ENCODE measurements at regions not wholly inside any gene's neighbourhood (a gene's known extent, or its start where the extent isn't known, plus 50 kb on each side); places are given as distances from the start of the nearest gene placed in this dataset.

DNA sequence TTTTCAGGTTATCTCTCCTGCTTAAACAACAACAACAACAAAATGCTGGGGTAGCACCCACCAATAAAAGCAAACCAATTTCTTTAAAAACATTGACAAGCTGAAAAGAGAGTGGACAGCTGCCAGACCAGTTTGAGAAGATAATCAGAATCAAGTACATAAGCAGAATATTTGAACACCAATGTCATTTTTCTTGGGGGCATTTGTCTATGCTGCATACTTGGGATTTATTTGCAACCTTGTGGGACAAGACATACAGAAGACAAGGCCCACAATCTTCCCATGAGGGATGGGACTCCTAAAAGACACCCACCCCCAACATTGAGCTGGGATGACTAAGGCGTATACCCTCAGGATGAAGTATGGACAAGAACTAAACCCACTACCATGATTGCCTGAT lies 62.2 kb upstream of the NXPH2 start:
- Histone ChIP-seq H3K4me1 (ENCODE audit: insufficient read depth) (no peaks in the 10 kb centered on the region), H3K27me3 (no peaks in the 10 kb centered on the region), H3K27ac (no peak overlapping the region), H3K9me3 (no peaks in the 10 kb centered on the region), H3K4me3 (no peak overlapping the region), H3K36me3 (no peaks in the 10 kb centered on the region)
- no peak for TF ChIP-seq POLR2A (IDR thresholded peaks at IDR 0.05)
- TF ChIP-seq, protein P1, sequence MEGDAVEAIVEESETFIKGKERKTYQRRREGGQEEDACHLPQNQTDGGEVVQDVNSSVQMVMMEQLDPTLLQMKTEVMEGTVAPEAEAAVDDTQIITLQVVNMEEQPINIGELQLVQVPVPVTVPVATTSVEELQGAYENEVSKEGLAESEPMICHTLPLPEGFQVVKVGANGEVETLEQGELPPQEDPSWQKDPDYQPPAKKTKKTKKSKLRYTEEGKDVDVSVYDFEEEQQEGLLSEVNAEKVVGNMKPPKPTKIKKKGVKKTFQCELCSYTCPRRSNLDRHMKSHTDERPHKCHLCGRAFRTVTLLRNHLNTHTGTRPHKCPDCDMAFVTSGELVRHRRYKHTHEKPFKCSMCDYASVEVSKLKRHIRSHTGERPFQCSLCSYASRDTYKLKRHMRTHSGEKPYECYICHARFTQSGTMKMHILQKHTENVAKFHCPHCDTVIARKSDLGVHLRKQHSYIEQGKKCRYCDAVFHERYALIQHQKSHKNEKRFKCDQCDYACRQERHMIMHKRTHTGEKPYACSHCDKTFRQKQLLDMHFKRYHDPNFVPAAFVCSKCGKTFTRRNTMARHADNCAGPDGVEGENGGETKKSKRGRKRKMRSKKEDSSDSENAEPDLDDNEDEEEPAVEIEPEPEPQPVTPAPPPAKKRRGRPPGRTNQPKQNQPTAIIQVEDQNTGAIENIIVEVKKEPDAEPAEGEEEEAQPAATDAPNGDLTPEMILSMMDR (IDR thresholded peaks at IDR 0.05): no peak
- TF ChIP-seq EP300 (IDR thresholded peaks at IDR 0.05): no peak
- WGBS, 3 donors: 89 to 100% (median 98%) methylated on average over 1 of the region's 1 CpG
- no peak for DNase-seq
- intact Hi-C loops (cut with DNase I): no loop called here

DNA sequence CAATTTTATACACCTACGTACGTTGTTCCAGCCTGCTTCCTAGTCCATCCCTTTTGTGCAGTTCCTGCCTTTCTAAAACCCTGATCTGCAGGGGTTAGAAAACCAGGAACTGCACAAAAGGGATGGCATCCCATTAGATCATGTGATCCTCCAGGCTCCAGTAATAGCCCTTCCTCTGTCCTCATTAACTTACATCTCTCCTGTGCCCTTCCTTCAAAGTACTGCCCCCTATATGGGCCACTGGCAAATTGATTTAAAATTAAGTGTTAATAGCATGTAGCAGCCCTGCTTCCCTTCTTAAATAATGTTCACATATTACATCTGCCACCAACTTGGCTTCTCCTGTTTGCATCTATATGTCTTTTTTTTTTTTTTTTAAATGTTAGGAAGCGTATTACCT lies 61.3 kb upstream of the NXPH2 start:
- Histone ChIP-seq H3K4me3 (no peak overlapping the region), H3K9me3 (no peaks in the 10 kb centered on the region), H3K36me3 (no peaks in the 10 kb centered on the region), H3K4me1 (ENCODE audit: insufficient read depth) (no peaks in the 10 kb centered on the region), H3K27me3 (no peaks in the 10 kb centered on the region), H3K27ac (no peak overlapping the region)
- TF ChIP-seq, protein P1 (IDR thresholded peaks at IDR 0.05): no peak
- TF ChIP-seq EP300 (IDR thresholded peaks at IDR 0.05) (no peak), POLR2A (IDR thresholded peaks at IDR 0.05) (no peak)
- intact Hi-C loops (cut with DNase I): no loop called here
- WGBS, 3 donors: 77 to 82% (median 78%) methylated on average over 3 of the region's 3 CpGs
- no peak for DNase-seq

DNA sequence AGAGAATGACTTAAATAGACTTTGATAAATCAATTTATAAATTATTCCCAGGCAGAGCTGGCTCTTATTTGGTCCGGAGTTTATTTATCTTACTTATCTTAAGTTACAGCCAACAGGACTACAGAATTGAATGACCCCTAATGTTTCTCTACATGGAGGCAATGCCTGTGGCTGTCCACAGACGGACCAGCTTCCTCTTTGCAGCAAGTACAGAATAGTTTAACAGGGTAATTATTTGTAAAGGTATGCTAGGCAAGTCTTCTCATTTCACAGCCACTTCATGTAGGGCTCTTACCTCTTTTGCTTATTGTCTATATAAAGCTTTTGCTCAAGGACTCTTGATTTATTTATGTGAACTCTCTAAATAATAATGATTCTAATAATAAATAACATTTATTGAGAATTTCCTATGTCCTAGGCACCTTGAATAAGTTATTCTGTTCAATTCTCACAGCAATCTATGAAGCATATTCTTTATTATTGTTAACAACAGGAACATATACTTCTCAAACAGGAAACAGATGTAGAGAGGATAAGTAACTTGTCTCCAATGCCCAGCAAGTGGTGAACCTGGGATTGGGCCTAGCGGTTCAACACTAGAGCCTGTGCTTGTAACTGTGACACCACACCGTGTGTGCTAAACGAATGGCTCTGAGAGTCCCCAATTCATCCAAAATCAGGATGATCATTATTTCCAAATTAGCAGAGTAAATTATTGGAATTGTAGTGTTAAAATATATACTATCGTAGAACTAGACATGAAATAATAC lies 58.8 kb upstream of the NXPH2 start:
- intact Hi-C loops (cut with DNase I): no loop called here
- Histone ChIP-seq H3K4me1 (ENCODE audit: insufficient read depth) (no peaks in the 10 kb centered on the region), H3K27ac (no peak overlapping the region), H3K4me3 (no peak overlapping the region), H3K36me3 (no peaks in the 10 kb centered on the region), H3K27me3 (no peaks in the 10 kb centered on the region), H3K9me3 (no peaks in the 10 kb centered on the region)
- WGBS, 3 donors: 60 to 74% (median 74%) methylated on average over 6 of the region's 6 CpGs
- TF ChIP-seq POLR2A (IDR thresholded peaks at IDR 0.05) (no peak), EP300 (IDR thresholded peaks at IDR 0.05) (no peak)
- TF ChIP-seq, protein P1 (IDR thresholded peaks at IDR 0.05): no peak
- no peak for DNase-seq

DNA sequence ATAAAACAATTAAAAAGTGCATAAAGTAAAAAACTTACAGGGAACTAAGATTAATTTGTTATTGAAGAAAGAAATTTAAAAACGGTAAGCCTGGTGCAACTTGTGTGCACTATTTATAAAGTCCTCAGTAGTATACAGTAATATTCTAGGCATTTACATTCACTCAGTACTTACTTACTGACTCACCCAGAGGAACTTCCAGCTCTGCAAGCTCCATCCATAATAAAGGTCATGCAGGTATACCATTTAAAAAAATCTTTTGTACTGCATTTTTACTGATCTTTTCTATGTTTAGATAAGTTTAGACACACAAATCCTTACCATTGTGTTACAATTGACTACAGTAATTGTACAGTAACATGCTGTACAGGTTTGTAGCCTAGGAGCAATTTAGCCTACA lies 51.5 kb upstream of the NXPH2 start:
- no peaks in the 10 kb centered on the region for H3K36me3 ChIP-seq
- no peak overlapping the region for H3K4me3 ChIP-seq
- no peak for DNase-seq
- no peaks in the 10 kb centered on the region for H3K4me1 ChIP-seq (ENCODE audit: insufficient read depth)
- WGBS, 3 donors: 60 to 66% (median 64%) methylated on average over 1 of the region's 1 CpG
- no peak for TF ChIP-seq POLR2A (IDR thresholded peaks at IDR 0.05)
- TF ChIP-seq, protein P1 (IDR thresholded peaks at IDR 0.05): no peak
- H3K27me3 ChIP-seq: no peaks in the 10 kb centered on the region
- intact Hi-C loops (cut with DNase I): no loop called here
- H3K9me3 ChIP-seq: no peaks in the 10 kb centered on the region
- H3K27ac ChIP-seq: no peak overlapping the region
